IMR-90 (cell line): ENCODE measurements at regions not wholly inside any gene's neighbourhood (a gene's known extent, or its start where the extent isn't known, plus 50 kb on each side); places are given as distances from the start of the nearest gene placed in this dataset.

Experiments
- ATAC-seq: fragments of 200-7000 bp; cut with Tn5 transposase; 2 replicates; pipeline ENCODE4 v1.9.1; 2020; ENCODE audit warnings: low read depth, mild to moderate bottlenecking, moderate library complexity
- BruUV-seq: library from RNA; stranded (reverse); fragments of 400-500 nt; replicated peaks from 2 replicates; lab custom pipeline; 2021; lab: Mats Ljungman, UMichigan
- CTCF ChIA-PET: fragments of 300-600 bp; formaldehyde crosslinking; extraction: SDS; loops from one replicate; lab custom pipeline; 2021; ENCODE audit warnings: antibody characterized with exemption; lab: Yijun Ruan, JAX
- POLR2A ChIA-PET: fragments of 300-600 bp; sonication (Branson Sonifier 250); formaldehyde crosslinking; loops from one replicate; lab custom pipeline; 2022; ENCODE audit warnings: antibody characterized with exemption; ENCODE audit not compliant: unreplicated experiment; lab: Charles Lee
- DNase-seq: peaks from one replicate; pipeline ENCODE4 v3.0.0; 2013
- H2AFZ ChIP-seq: replicated peaks from 2 replicates; pipeline ENCODE3; 2013; ENCODE audit warnings: low read length, mild to moderate bottlenecking; ENCODE audit not compliant: poor library complexity
- H2AK5ac ChIP-seq: 2 replicates; pipeline ENCODE4 v1.6.1; 2013; ENCODE audit warnings: low read depth, low read length, inconsistent platforms
- H2AK9ac ChIP-seq: replicated peaks from 2 replicates; pipeline ENCODE3; 2013; ENCODE audit warnings: mild to moderate bottlenecking, low read depth, low read length, moderate library complexity; ENCODE audit not compliant: poor library complexity
- H2BK120ac ChIP-seq: 2 replicates; pipeline ENCODE4 v1.6.1; 2013; ENCODE audit warnings: low read depth, low read length, inconsistent platforms
- H2BK15ac ChIP-seq: 3 replicates; pipeline ENCODE4 v1.6.1; 2013; ENCODE audit warnings: low read depth, low read length, inconsistent platforms
- H2BK20ac ChIP-seq: 2 replicates; pipeline ENCODE4 v1.6.1; 2013; ENCODE audit warnings: low read depth, mild to moderate bottlenecking, inconsistent platforms, low read length, moderate library complexity
- H2BK5ac ChIP-seq: 2 replicates; pipeline ENCODE4 v1.6.1; 2013; ENCODE audit warnings: mild to moderate bottlenecking, low read depth, low read length, inconsistent platforms; ENCODE audit not compliant: poor library complexity, severe bottlenecking
- H3K14ac ChIP-seq: replicated peaks from 2 replicates; pipeline ENCODE4 v1.6.1; 2013; ENCODE audit warnings: low read depth, low read length, inconsistent platforms
- H3K18ac ChIP-seq: 2 replicates; pipeline ENCODE4 v1.6.1; 2013; ENCODE audit warnings: low read depth, low read length, control low read depth
- H3K23ac ChIP-seq: 2 replicates; pipeline ENCODE4 v1.6.1; 2013; ENCODE audit warnings: low read depth, low read length, inconsistent platforms
- H3K27ac ChIP-seq: 2 replicates; pipeline ENCODE4 v1.5.1; 2013; ENCODE audit warnings: mild to moderate bottlenecking, control low read depth, low read length; ENCODE audit not compliant: insufficient read depth
- H3K27me3 ChIP-seq: 2 replicates; pipeline ENCODE4 v1.6.1; 2013; ENCODE audit warnings: low read length; ENCODE audit not compliant: control insufficient read depth, insufficient read depth
- H3K36me3 ChIP-seq: 2 replicates; pipeline ENCODE4 v1.6.1; 2013; ENCODE audit warnings: low read length, mixed read lengths; ENCODE audit not compliant: control insufficient read depth, insufficient read depth
- H3K4ac ChIP-seq: 2 replicates; pipeline ENCODE4 v1.6.1; 2013; ENCODE audit warnings: low read depth, low read length, inconsistent platforms
- H3K4me1 ChIP-seq: 2 replicates; pipeline ENCODE4 v1.6.1; 2013; ENCODE audit warnings: low read length, mixed read lengths; ENCODE audit not compliant: control insufficient read depth, insufficient read depth
- H3K4me2 ChIP-seq: 2 replicates; pipeline ENCODE4 v1.6.1; 2013; ENCODE audit warnings: low read depth, mild to moderate bottlenecking, control low read depth, low read length, moderate library complexity
- H3K4me3 ChIP-seq: 2 replicates; pipeline ENCODE4 v1.5.1; 2013; ENCODE audit warnings: low read depth, mild to moderate bottlenecking, control low read depth, low read length, moderate library complexity; ENCODE audit not compliant: insufficient read depth
- H3K56ac ChIP-seq: 2 replicates; pipeline ENCODE4 v1.6.1; 2013; ENCODE audit warnings: low read length, inconsistent platforms; ENCODE audit not compliant: insufficient read depth; ENCODE audit errors: extremely low read depth
- H3K79me1 ChIP-seq, 2 experiments: 2 replicates each; pipeline ENCODE4 v1.6.1; 2013; ENCODE audit warnings: low read length in 2 of 2, inconsistent platforms in 1 of 2, low read depth in 1 of 2
- H3K9ac ChIP-seq: 2 replicates; pipeline ENCODE4 v1.6.1; 2013; ENCODE audit warnings: low read depth, low read length, control low read depth
- H3K9me1 ChIP-seq: 2 replicates; pipeline ENCODE4 v1.6.1; 2013; ENCODE audit warnings: low read length, inconsistent platforms; ENCODE audit not compliant: insufficient read depth
- H3K9me3 ChIP-seq: 2 replicates; pipeline ENCODE4 v1.6.1; 2013; ENCODE audit warnings: low read length; ENCODE audit not compliant: control insufficient read depth, insufficient read depth
- H4K20me1 ChIP-seq: 2 replicates; pipeline ENCODE4 v1.6.1; 2013; ENCODE audit warnings: low read length, inconsistent platforms; ENCODE audit not compliant: insufficient read depth
- H4K5ac ChIP-seq: 2 replicates; pipeline ENCODE4 v1.6.1; 2013; ENCODE audit warnings: mild to moderate bottlenecking, low read depth, low read length, control low read depth
- H4K8ac ChIP-seq, 2 experiments: 2 replicates each; pipeline ENCODE4 v1.6.1; 2013; ENCODE audit warnings: low read depth in 2 of 2, low read length in 2 of 2, control low read depth in 1 of 2, inconsistent platforms in 1 of 2
- H4K91ac ChIP-seq: 2 replicates; pipeline ENCODE4 v1.6.1; 2013; ENCODE audit warnings: low read depth, low read length, inconsistent platforms; ENCODE audit not compliant: insufficient read depth
- BHLHE40 ChIP-seq: fragments of 150-350 bp; IDR thresholded peaks from 2 replicates; pipeline ENCODE4 v1.6.1; 2016; ENCODE audit warnings: mild to moderate bottlenecking, low read depth, low read length
- CEBPB ChIP-seq: IDR thresholded peaks from 2 replicates; pipeline ENCODE4 v1.6.1; 2012; ENCODE audit warnings: low read depth, low read length, improper control_type of control experiment
- CHD1 ChIP-seq: IDR thresholded peaks from 2 replicates; pipeline ENCODE4 v1.6.1; 2012; ENCODE audit warnings: low read depth, low read length, improper control_type of control experiment
- FOS ChIP-seq: fragments of 150-350 bp; IDR thresholded peaks from 2 replicates; pipeline ENCODE4 v1.6.1; 2016; ENCODE audit warnings: low read depth, low read length
- MAFK ChIP-seq: IDR thresholded peaks from 2 replicates; pipeline ENCODE4 v1.6.1; 2012; ENCODE audit warnings: low read depth, low read length, improper control_type of control experiment
- MAZ ChIP-seq: IDR thresholded peaks from 2 replicates; pipeline ENCODE4 v1.6.1; 2012; ENCODE audit warnings: low read depth, mild to moderate bottlenecking, low read length, improper control_type of control experiment, moderate library complexity, borderline replicate concordance
- MXI1 ChIP-seq: IDR thresholded peaks from 2 replicates; pipeline ENCODE4 v1.6.1; 2012; ENCODE audit warnings: low read depth, mild to moderate bottlenecking, low read length, moderate library complexity, borderline replicate concordance
- NFE2L2 ChIP-seq: fragments of 150-350 bp; IDR thresholded peaks from 2 replicates; pipeline ENCODE4 v1.6.1; 2016; ENCODE audit warnings: low read depth, mild to moderate bottlenecking, low read length
- POLR2A ChIP-seq: IDR thresholded peaks from 2 replicates; pipeline ENCODE4 v1.6.1; 2012; ENCODE audit warnings: mild to moderate bottlenecking, low read depth, low read length
- RAD21 ChIP-seq: IDR thresholded peaks from 2 replicates; pipeline ENCODE4 v1.6.1; 2012; ENCODE audit warnings: low read length, improper control_type of control experiment
- RCOR1 ChIP-seq: IDR thresholded peaks from 2 replicates; pipeline ENCODE4 v1.6.1; 2012; ENCODE audit warnings: mild to moderate bottlenecking, low read length, improper control_type of control experiment; ENCODE audit not compliant: insufficient replicate concordance
- RFX5 ChIP-seq: IDR thresholded peaks from 2 replicates; pipeline ENCODE4 v1.8.0; 2012; ENCODE audit warnings: low read depth, mild to moderate bottlenecking, low read length, moderate library complexity
- SMC3 ChIP-seq: fragments of 150-350 bp; IDR thresholded peaks from 2 replicates; pipeline ENCODE4 v1.6.1; 2016; ENCODE audit warnings: low read depth, mild to moderate bottlenecking, antibody characterized with exemption, low read length, moderate library complexity
- WGBS, 2 experiments: methylation state at CpG; one replicate each; pipeline versions ENCODE4 v1.1.5 to v1.1.7; 2013; ENCODE audit warnings: missing lambda C conversion rate in 2 of 2; ENCODE audit not compliant: insufficient read length in 1 of 2; ENCODE audit errors: extremely low coverage in 2 of 2; 5-methylcytosine and 5-hydroxymethylcytosine counted together
- dilution Hi-C: fragments of 300-500 bp; cut with HindIII; formaldehyde crosslinking; loops from one replicate; pipeline ENCODE4 v1.14.3; 2018; ENCODE audit warnings: low sequenced_read_pairs; ENCODE audit not compliant: unreplicated experiment
- in situ Hi-C: fragments of 300-500 bp; cut with MboI; formaldehyde crosslinking; loops from 3 replicates; pipeline ENCODE4 v1.14.3; 2019; ENCODE audit warnings: low sequenced_read_pairs, inconsistent platforms, mixed read lengths
- intact Hi-C: fragments of 100-400 bp; cut with micrococcal nuclease; formaldehyde crosslinking; loops from 2 replicates; pipeline ENCODE4 v1.10.0; 2022
- TF ChIP-seq, protein P1 (sequence below): conservative IDR thresholded peaks from 2 replicates; pipeline ENCODE4 v1.5.1; 2012; ENCODE audit warnings: mild to moderate bottlenecking, low read depth, low read length, improper control_type of control experiment
- TF ChIP-seq, protein P2 (sequence below): fragments of 150-350 bp; IDR thresholded peaks from 2 replicates; pipeline ENCODE4 v1.6.1; 2017; ENCODE audit warnings: mild to moderate bottlenecking, antibody characterized with exemption, low read length, low read depth
- TF ChIP-seq, protein P3 (sequence below): fragments of 150-350 bp; IDR thresholded peaks from 2 replicates; pipeline ENCODE4 v1.6.1; 2016; ENCODE audit warnings: low read depth, mild to moderate bottlenecking, low read length, moderate library complexity, borderline replicate concordance

- Histone ChIP-seq H3K4me1 (no peaks in the 10 kb centered on the region), H2BK120ac (no peak overlapping the region), H2AK5ac (no peak overlapping the region), H4K8ac (no peak overlapping the region), H2BK5ac (no peak overlapping the region), H3K9me3 (no peaks in the 10 kb centered on the region), H3K4ac (no peak overlapping the region), H3K79me1 (no peaks in the 10 kb centered on the region), H3K14ac (no peak overlapping the region), H4K5ac (no peak overlapping the region), H3K4me2 (no peak overlapping the region), H3K18ac (no peak overlapping the region), H3K27ac (no peak overlapping the region), H3K9me1 (no peaks in the 10 kb centered on the region), H3K23ac (no peak overlapping the region), H2AFZ (no peak overlapping the region), H3K27me3 (no peaks in the 10 kb centered on the region), H2BK20ac (no peak overlapping the region), H3K9ac (no peak overlapping the region), H2BK15ac (no peak overlapping the region), H2AK9ac (no peak overlapping the region), H3K36me3 (no peaks in the 10 kb centered on the region), H4K91ac (no peak overlapping the region), H3K56ac (no peak overlapping the region), H3K4me3 (no peak overlapping the region), H4K20me1 (no peaks in the 10 kb centered on the region)
- dilution Hi-C loops: no loop called here
- no TSS peak for BruUV-seq
- intact Hi-C loops: no loop called here
- ChIA-PET CTCF (no interaction called here), POLR2A (no interaction called here)
- TF ChIP-seq, protein P1, sequence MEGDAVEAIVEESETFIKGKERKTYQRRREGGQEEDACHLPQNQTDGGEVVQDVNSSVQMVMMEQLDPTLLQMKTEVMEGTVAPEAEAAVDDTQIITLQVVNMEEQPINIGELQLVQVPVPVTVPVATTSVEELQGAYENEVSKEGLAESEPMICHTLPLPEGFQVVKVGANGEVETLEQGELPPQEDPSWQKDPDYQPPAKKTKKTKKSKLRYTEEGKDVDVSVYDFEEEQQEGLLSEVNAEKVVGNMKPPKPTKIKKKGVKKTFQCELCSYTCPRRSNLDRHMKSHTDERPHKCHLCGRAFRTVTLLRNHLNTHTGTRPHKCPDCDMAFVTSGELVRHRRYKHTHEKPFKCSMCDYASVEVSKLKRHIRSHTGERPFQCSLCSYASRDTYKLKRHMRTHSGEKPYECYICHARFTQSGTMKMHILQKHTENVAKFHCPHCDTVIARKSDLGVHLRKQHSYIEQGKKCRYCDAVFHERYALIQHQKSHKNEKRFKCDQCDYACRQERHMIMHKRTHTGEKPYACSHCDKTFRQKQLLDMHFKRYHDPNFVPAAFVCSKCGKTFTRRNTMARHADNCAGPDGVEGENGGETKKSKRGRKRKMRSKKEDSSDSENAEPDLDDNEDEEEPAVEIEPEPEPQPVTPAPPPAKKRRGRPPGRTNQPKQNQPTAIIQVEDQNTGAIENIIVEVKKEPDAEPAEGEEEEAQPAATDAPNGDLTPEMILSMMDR: no peak
- TF ChIP-seq NFE2L2 (no peak), SMC3 (no peak), RFX5 (no peak), POLR2A (no peak), MAFK (no peak), BHLHE40 (no peak), RCOR1 (no peak), MXI1 (no peak), FOS (no peak), CHD1 (no peak), MAZ (no peak), RAD21 (no peak), CEBPB (no peak)
- TF ChIP-seq, protein P2, sequence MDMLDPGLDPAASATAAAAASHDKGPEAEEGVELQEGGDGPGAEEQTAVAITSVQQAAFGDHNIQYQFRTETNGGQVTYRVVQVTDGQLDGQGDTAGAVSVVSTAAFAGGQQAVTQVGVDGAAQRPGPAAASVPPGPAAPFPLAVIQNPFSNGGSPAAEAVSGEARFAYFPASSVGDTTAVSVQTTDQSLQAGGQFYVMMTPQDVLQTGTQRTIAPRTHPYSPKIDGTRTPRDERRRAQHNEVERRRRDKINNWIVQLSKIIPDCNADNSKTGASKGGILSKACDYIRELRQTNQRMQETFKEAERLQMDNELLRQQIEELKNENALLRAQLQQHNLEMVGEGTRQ: no peak
- TF ChIP-seq, protein P3, sequence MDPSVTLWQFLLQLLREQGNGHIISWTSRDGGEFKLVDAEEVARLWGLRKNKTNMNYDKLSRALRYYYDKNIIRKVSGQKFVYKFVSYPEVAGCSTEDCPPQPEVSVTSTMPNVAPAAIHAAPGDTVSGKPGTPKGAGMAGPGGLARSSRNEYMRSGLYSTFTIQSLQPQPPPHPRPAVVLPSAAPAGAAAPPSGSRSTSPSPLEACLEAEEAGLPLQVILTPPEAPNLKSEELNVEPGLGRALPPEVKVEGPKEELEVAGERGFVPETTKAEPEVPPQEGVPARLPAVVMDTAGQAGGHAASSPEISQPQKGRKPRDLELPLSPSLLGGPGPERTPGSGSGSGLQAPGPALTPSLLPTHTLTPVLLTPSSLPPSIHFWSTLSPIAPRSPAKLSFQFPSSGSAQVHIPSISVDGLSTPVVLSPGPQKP: no peak
- ATAC-seq: no peak
- in situ Hi-C loops: no loop called here
- WGBS, 2 experiments: no CpG with 5 or more reads among the region's 1 CpG
- DNase-seq: no peak
These were observed 498.9 kb downstream of the GLUD2 start for GRCh38 chrX:121546317-121546716.
